Iris pigment epithelial cell (primary cell): ENCODE measurements at regions not wholly inside any gene's neighbourhood (a gene's known extent, or its start where the extent isn't known, plus 50 kb on each side); places are given as distances from the start of the nearest gene placed in this dataset.

Experiments
- DNase-seq: peaks from one replicate; pipeline ENCODE4 v3.0.0-alpha.2; 2011; ENCODE audit warnings: low read depth

- DNase-seq, result no peak
These were observed 200.9 kb downstream of the KIF18A start for GRCh38 chr11:27907091-27907490.

- DNase-seq, result peak; percentile 80
These were observed 203.4 kb downstream of the KIF18A start for GRCh38 chr11:27904358-27905055.

GRCh38 chr11:27902981-27903624, 202.8 kb upstream of the BDNF start:
- DNase-seq, result peak; percentile 64

GRCh38 chr11:27898166-27898565, 197.9 kb upstream of the BDNF start:
- no peak for DNase-seq

GRCh38 chr11:27896096-27896495, 195.8 kb upstream of the BDNF start:
- DNase-seq, result no peak

GRCh38 chr11:27894552-27894951, 194.3 kb upstream of the BDNF start:
- no peak for DNase-seq

GRCh38 chr11:27886857-27887256, 186.6 kb upstream of the BDNF start:
- no peak for DNase-seq

- DNase-seq, result peak; percentile 41
These were observed 181.9 kb upstream of the BDNF start for GRCh38 chr11:27882066-27882697.

GRCh38 chr11:27875831-27876775, 175.8 kb upstream of the BDNF start:
- no peak for DNase-seq

- DNase-seq, result no peak
These were observed 175.0 kb upstream of the BDNF start for GRCh38 chr11:27874998-27875830.

- DNase-seq, result no peak
These were observed 173.4 kb upstream of the BDNF start for GRCh38 chr11:27873664-27874063.

GRCh38 chr11:27871056-27871455, 170.8 kb upstream of the BDNF start:
- no peak for DNase-seq

GRCh38 chr11:27869701-27870100, 169.4 kb upstream of the BDNF start:
- DNase-seq, result no peak

GRCh38 chr11:27868709-27869108, 168.5 kb upstream of the BDNF start:
- no peak for DNase-seq

GRCh38 chr11:27868226-27868625, 168.0 kb upstream of the BDNF start:
- peak; percentile 10 for DNase-seq

- no peak for DNase-seq
These were observed 164.8 kb upstream of the BDNF start for GRCh38 chr11:27865105-27865504.

GRCh38 chr11:27864611-27865010, 164.4 kb upstream of the BDNF start:
- no peak for DNase-seq

GRCh38 chr11:27864091-27864491, 163.8 kb upstream of the BDNF start:
- DNase-seq, result no peak

- no peak for DNase-seq
These were observed 163.4 kb upstream of the BDNF start for GRCh38 chr11:27863637-27864036.

GRCh38 chr11:27861706-27862430, 161.6 kb upstream of the BDNF start:
- DNase-seq, result peak; percentile 94

GRCh38 chr11:27860811-27861210, 160.6 kb upstream of the BDNF start:
- DNase-seq, result no peak
